Cardiac septum (tissue), 1 donor: ENCODE measurements at regions not wholly inside any gene's neighbourhood (a gene's known extent, or its start where the extent isn't known, plus 50 kb on each side); places are given as distances from the start of the nearest gene placed in this dataset.
"Not testable (repeated sequence)": the region's sequence is repeated elsewhere in the genome, so short reads cannot be mapped to it uniquely, and the experiment has no call there.

ENCODE experiments used
- DNase-seq: peaks from one replicate; pipeline ENCODE4 v3.0.0-alpha.2; 2020; ENCODE audit warnings: low spot score
- intact Hi-C: fragments of 100-400 bp; cut with DNase I; formaldehyde crosslinking; loops from one replicate; pipeline ENCODE4 v1.14.0; 2022
- donor health status: DM: no; HTN: no; CAD: no.

DNA sequence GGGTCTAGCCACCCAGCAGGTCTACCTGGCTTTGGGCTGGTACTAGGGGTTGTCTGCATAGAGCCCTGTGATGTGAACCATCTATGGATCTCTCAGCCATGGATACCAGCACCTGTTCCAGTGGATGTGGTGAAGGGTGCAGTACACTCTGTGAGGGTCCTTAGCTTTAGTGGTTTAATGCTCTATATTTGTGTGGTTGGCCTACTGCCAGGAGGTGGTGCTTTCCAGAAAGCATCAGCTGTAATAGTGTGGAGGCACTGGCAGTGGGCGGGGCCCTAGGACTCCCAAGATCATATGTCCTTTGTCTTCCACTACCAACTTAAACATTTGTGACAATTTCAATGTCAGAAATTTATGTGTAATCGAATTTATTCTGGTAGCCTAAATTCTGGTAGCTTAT lies 1065.1 kb downstream of the RPIA start:
- intact Hi-C loops, result not testable (repeated sequence)

DNA sequence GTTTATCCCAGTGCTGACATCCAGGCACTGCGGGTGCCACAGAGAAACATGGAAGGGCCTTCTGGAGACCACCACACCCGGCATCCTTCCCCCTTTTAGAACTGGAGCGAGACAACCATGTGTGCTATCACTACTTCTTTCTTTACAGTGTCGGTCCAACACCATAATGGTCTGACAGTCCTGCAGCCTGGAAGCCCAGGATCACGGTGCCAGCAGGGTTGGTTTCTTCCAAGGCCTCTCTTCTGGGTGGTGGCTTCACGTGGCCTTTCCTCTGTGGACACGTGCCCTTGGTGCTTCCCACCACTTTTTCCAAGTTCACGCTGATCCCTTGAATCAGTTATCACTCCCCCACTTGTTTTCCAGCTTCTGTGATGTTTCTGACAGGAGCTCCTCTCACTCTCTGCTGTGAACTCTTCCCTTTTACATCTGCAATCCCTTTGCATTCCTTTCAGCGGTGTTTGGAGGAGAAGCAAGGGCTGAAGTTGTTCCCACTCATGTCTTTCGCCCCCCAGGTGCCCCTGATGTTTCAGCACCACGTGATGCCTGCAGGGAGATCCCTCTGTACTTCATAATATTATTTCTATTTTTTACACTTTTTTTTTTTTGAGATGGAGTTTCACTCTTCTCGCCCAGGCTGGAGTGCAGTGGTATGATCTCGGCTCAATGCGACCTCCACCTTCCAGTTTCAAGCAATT lies 1067.0 kb downstream of the RPIA start:
- intact Hi-C loops, result not testable (repeated sequence)

More for the DNA sequence above, 1065.1 kb downstream of the RPIA start:
- not testable (repeated sequence) for DNase-seq

DNA sequence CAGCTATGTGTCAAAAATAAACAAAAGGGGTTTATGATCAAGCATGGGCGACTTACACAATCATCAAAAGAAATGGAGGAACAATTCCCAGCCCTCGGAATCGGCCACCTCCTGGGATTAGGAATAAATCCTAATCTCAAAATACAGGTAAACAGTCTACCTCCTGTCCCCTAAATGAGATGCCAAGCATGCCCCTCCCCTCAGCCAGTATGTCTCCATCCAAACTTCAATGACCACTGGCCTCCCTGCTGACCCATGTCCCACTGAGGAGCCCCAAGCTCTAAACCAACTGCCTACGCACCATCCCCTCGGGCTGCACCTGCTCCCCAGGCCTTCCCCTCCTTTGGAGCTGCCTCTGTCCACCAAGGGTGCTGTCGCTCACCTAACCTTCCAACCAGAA lies 1069.3 kb downstream of the RPIA start:
- intact Hi-C loops, DNase-seq: not testable (repeated sequence)

More for the DNA sequence above, 1067.0 kb downstream of the RPIA start:
- DNase-seq, result not testable (repeated sequence)

DNA sequence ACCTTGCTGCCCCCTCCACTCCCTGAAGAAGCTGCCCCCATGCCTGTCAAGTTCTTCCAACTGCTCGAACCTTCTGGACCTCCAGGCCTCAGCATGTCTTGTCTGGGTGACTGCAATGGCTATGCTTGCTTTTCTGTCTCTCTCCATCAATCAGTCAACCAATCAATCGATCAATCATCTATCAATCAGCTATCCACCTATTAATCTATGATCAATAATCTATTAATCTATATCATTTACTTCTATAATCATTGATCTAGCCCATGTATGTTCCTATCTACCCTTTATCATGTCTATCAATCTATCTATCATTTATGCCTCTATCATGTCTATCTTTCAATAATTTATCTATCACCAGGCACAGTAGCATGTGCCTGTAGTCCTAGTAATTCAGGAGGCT lies 1069.7 kb downstream of the RPIA start:
- intact Hi-C loops, DNase-seq: not testable (repeated sequence)

DNA sequence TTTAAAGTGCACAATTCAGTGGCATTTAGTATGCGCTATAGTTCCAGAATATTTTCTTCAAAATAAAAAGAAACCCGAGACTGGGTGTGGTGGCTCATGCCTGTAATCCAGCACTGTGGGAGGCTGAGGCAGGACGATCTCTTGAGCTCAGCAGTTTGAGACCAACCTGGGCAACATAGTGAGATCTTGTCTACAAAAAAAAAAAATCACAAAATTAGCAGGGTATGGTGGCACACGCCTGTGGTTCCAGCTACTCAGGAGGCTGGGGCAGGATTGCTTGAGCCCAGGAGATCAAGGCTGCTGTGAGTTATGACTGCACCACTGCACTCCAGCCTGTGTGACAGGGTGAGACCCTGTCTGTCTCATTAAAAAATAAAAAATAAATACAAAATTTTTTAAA lies 1070.4 kb downstream of the RPIA start:
- intact Hi-C loops, DNase-seq: not testable (repeated sequence)

DNA sequence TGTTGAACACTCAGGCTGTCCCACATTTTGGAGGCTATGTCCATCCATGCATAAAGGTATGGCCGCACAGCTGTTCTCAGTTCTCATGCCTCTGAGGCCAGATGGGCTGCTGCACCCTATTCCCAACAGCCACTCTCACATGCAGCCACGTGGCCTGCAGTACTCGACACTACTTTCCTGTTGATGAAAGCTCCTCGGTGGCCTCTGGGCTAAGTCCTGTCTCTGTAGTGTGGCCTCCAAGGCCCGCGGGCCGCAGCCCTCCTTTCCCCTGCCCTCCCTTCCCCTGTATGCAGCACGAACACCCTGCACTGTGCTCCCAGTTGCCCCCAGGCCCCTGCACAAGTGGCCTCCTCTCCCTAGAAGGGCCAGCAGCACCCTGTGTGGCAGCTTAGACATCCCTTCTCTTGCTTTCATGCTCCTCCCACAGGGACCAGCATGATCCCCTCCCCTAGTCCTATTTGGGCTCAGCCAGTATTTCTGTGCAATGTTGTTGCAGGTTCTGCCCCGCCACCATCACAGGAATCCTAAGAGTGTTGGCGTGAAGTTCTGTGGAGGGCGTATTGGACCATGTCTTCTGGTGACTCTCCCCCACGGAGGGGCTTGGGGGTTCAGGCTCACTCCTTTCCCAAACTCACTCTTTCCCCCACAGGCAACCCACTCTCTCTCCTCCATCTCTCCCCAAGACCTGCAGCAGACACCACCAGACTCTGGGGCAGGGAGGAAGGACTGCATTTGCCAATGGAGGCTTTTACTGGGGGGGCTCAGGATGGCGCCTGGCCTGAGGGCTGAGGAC lies 1071.2 kb downstream of the RPIA start:
- intact Hi-C loops, DNase-seq: not testable (repeated sequence)

DNA sequence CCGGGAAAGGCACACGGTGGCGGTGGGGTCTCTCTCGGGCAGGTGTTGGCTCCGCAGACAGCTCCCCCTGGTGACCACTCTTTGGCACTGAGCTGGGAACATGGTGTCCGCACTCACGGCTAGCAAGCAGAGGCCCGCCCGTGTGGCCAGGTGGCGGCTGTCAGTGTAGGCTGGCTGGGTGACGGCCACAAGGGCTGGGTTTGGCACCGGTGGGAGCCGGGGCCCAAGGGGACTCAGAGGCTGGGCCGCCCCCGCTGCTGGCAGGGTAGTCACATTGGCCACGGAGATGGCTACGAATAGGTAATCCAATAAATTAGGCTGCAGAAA lies 1071.7 kb downstream of the RPIA start:
- intact Hi-C loops, result no loop called here
- DNase-seq, result no peak

DNA sequence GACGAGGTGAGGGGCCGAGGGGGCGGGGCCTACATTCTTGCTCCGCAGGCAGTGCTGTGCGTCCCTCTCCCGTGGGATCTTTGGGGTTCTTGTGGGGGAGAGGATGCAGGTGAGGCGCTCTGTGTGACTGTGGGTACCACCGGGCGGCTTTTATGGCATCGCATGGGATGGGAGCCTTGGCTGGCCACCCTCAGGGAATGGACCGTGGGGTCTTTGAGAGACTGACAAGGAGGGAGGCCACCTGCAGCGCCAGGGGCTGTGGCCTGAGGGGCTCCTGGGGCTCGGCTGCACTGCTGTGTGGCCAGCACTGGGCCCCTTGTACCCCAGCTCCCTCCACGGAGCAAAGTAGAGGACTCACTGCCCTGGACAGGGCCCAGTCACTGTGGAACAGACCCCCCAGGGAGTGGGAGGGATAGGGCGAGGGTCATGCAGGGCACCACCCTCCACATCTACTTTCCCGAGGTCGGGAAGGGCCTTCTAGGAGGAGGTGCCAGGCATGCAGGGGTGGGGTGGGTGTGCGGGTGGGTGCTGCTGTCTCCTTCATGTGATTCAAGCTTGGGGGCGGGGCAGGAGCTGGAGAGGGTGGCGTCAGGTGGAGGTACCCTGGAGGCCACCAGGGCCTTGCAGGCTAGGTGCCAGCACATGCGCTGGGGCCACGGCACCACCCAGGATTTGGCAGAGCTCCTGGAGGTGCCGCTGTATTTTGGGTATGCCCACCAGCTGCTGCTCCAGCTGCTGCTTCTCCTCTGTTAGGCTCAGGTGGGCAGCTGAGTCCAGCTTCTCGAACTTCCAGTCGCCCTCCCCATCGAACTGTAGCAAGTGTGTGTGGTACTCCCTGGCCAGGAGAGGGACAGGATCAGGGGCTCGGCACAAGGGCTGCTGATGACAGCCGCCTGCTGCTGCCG lies 1072.4 kb downstream of the RPIA start:
- intact Hi-C loops, result no loop called here
- DNase-seq, result no peak

DNA sequence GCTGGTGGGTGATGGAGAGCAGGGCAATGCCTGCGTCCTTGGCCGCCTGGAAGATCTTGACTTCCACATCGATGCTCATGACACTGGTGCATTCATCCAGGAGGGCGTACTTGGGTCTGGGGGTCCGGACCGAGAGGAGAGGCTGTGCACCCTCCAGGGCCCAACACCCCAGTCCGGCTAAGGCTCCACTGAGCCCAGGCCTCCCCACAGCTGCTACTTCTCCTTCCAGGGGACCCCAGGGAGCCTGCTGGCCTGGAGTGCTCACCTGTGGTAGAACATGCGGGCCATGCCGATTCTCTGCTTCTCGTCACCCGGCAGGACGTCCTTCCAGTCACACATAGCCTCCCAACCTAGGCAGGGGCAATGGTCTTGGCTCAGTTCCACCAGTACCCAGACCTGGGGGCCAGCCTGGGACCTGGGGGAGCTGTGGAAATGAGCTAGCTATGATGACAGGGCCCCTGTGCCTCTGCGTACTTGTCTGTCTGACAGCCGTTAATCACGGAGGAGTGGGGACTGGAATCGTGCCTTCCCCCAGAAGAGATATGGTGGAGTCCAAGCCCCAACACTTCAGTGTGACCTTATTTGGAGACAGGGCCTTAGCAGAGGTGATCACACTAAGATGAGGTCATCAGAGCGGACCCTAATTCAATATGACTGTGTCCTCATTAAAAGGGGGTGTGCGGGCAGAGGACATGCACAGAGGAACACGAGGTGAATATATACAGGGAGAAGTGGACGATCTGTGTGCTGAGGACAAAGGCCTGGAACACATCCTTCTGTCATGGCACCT lies 1073.3 kb downstream of the RPIA start:
- DNase-seq, intact Hi-C loops: not testable (repeated sequence)

DNA sequence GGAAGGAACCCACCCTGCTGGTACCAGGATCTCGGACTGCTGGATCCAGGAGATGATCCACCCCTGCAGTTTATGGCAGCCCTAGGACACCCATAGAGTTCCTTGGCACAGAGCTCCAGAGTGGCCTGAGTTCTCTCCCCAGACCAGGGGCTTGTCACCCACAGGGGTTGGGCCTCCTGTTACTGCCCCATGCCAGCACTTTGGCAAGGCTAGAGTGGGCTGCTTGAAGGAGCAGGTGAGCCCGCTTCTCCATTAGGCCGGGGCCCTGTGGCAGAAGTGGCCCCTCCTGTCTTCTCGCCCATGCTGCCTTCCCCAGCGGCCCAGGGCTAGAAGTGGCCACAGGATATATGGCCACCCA lies 1073.9 kb downstream of the RPIA start:
- DNase-seq, result peak; percentile 76
- intact Hi-C loops, result not testable (repeated sequence)

DNA sequence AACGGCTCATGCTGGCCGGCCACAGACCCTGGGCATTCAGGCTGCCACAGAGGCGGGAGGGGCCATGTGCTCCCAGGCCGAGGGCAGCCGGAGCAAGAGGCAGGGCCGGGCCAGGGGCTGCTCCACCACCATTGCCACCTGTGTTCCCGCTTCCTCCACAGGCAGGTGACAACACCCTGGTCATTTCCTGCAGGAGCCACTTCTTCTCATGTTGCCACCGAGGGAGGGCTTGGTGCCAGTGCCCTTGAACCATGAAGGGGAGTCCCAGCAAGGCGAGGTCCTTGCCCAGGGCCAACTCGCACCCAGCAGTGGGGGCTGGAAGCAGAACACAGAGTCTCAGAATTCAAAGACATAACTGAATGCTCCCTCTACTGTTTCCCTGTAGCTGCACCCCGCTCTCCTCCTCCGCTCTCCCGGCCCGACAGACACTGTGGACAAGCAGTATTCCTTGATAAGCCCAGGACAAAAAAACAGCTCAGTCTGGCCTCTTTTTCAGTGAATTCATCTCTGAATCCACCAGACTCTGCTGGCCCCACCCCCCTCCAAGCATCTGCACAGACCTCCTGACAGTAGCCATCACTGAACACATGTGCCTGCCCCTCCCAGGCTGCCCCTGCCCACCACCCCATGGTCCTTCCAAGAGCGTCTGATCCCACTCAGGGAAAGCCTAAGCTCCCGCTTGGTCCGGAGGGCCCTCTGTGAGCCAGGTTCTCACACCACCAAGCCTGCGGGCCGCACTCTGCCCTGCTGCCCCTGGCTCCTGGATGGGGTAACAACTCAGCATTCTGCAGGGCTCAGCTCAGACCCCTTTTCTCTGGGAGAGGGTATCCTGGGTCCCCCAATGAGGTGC lies 1074.9 kb downstream of the RPIA start:
- intact Hi-C loops, DNase-seq: not testable (repeated sequence)

DNA sequence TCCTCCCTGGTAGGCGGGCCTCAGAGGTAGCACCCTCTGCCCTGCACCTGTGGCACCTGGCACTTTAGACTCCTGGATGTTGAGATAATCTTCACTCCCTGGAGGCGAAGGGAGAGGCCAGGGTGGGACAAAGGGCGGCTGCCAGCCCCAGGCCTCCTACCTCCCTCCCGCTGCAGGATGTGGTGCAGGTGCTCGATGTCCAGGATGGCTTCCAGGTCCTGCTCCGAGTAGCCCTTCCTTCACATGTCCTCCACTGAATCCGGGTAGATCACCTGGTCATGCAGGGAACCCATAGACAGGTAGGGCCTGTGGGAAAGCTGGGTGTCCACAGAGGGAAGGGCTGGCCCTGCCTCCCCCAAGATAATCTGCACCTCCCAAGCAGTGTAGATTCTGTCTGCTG lies 1075.6 kb downstream of the RPIA start:
- intact Hi-C loops, DNase-seq: not testable (repeated sequence)

DNA sequence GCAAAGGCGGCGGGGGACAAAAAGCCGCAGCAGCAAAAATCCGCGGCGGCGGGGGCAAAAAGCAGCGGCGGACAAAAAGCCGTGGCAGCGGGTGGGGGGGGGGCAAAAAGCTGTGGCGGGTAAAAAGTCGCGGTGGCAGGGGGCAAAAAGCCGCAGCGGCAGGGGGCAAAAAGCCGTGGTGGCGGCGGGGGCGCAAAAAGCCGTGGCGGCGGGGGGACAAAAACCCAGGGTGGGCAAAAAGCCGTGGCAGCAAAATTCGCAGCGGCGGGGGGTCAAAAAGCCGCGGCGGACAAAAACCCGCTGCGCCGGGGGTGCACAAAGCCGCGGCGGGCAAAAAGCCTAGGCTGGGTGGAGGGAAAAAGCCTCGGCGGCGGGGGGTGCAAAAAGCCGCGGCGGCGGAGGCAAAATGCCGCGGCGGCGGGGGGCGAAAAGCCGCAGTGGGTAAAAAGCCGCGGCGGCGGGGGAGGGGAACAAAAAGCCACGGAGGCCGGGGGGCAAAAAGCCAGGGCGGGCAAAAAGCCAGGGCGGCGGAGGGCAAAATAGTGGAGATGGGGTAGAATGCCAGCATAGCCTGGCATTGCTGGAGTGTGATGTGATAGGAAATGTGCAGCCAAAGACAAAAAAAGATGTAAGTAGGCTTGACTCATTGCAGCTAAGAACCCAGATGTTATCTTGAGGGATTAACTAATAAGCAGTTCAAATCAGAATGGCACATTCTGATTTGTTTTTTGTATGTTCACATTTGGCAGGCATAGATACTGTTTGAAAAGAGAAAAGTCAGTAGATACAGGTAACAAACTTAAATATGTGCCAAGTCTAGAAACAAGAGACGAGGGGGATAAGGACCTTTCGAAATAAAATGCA lies 1076.3 kb downstream of the RPIA start:
- no peak for DNase-seq

DNA sequence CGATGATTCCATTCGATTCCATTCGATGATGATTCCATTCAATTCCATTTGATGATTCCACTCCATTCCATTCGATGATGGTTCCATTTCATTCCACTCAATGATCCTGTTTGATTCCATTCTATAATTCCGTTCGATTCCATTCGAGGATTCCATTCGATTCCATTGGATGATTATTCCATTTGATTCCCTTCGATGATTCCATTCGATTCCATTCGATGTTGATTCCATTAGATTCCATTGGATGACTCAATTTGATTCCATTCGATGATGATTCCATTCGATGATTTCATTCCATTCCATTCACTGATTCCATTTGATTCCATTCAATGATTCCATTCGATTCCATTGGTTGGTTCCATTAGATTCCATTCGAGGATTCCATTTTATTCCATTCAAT lies 1084.4 kb downstream of the RPIA start:
- intact Hi-C loops, result no loop called here
- DNase-seq, result no peak

More for the DNA sequence above, 1076.3 kb downstream of the RPIA start:
- intact Hi-C loops, result no loop called here

DNA sequence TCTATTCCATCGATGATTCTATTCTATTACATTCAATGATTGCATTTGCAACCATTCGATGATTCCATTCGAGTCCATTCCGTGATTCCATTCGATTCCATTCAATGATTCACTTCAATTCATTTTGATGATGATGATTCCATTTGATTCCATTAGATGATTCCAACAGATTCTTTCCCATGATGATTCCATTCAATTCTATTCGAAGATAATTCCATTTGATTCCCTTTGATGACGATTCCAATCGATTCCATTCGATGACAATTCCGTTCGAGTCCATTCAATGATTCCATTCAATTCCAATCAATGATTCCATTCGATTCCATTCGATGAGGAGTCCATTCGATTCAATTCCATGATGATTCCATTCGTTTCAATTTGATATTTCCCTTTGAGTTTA lies 1088.8 kb downstream of the RPIA start:
- DNase-seq, result no peak
- intact Hi-C loops, result no loop called here

DNA sequence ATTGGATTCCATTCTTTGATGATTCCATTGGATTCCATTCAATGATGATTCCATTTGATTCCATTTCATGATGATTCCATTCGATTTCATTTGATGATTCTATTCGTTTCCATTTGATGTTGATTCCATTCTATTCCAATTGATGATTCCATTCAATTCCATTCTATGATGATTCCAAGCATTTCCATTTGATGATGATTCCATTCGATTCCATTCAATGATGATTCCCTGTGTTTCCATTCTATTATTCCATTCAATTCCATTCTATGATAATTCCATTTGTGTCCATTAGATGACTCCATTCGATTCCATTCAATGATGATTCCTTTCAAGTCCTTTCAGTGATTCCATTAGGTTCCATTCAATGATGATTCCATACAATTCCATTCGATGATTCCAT lies 1090.5 kb downstream of the RPIA start:
- intact Hi-C loops, result no loop called here
- no peak for DNase-seq

DNA sequence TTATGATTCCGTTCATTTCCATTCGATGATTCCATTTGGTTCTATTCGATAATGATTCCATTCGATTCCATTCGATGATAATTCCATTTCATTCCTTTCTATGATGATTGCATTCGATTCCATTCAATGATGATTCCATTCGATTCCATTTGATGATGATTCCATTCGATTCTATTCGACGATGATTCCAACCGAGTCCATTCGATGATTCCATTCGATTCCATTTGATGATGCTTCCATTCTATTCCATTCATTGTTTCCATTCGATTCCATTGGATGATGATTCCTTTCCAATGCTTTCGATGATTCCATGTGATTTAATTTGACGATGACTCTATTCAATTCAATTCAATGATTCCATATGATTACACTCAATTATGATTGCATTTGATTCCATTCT lies 1093.5 kb downstream of the RPIA start:
- DNase-seq, result no peak
- intact Hi-C loops, result no loop called here

DNA sequence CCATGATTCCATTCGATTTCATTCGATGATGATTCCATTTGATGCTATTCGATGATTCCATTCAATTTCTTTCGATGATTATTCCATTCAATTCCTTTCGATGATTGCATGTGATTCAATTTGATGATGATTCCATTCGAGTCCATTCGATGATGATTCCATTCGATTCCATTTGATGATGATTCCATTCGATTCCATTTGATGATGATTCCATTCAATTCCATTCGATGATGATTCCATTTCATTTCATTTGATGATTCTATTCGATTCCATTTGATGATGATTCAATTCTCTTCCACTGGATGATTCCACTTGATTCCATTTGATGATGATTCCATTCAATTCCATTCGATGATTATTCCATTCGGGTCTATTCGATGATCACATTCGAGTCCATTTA lies 1094.1 kb downstream of the RPIA start:
- intact Hi-C loops, DNase-seq: not testable (repeated sequence)
